Fibroblast of skin of left quadriceps (primary cell): ENCODE measurements at regions not wholly inside any gene's neighbourhood (a gene's known extent, or its start where the extent isn't known, plus 50 kb on each side); places are given as distances from the start of the nearest gene placed in this dataset.
A peak's percentile ranks its signal among the peaks of the same experiment; 100 is the strongest.
"Not testable (repeated sequence)": the region's sequence is repeated elsewhere in the genome, so short reads cannot be mapped to it uniquely, and the experiment has no call there.

Experiments used
- DNase-seq, 2 experiments: peaks; one replicate each; pipeline ENCODE4 v3.0.0-alpha.2; 2013; ENCODE audit warnings: low read depth in 2 of 2

DNA sequence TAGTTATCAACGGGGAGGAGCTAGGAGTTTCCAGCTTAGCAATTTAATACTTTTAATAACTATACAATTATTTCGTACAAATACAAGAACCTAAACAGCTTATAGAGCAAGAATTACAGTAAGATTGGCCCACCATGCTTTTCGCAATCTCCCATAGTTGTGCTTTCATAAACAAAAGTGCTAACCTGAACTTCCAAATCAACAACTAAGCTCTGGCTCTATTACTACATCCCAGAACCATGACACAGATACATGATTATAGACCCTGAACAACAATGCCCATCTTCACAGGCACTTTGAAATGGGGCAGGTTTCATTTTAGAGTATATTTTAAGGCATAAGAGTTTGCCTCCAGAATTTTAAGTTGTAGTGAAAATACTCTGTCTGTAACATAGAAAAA lies 203.5 kb downstream of the DMRTA1 start:
- DNase-seq = no peak

DNA sequence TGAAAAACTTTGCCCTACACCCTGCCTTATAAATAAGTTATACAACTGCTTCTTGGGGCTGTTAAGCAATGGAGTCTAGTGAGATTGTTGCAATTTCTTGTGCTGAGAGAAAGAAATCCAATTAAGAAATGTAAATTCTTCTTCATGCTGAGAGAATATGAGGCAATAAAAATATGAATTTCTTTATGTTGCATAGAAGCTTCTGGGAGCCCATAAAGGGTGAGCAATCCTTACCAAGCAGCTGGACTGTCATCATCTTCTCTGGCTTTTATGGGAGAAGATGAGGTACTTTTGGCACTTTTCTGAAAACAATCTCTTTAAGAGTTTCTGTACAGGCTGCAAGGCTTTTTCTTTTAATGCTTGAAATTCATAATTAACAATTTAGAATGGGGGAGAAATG lies 204.3 kb downstream of the DMRTA1 start:
- DNase-seq = no peak

DNA sequence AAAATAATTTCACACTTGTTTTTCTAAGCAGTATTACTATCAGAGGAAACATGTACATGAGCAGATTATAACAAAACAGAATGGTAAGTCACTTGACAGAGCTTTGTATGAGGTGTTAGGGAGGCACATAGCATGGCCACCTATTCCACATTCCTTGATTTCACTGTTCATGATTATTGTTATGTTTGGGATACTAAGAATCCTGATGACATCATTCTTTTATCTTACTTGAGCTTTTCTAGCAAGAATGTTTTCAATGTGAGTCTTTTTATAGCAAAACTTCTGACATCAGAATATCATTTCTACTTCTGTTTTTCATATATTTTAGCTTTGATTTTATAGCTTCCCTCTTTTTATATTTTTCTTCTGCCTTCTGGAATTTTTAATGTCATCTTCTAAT lies 208.2 kb downstream of the DMRTA1 start:
- no peak for DNase-seq

DNA sequence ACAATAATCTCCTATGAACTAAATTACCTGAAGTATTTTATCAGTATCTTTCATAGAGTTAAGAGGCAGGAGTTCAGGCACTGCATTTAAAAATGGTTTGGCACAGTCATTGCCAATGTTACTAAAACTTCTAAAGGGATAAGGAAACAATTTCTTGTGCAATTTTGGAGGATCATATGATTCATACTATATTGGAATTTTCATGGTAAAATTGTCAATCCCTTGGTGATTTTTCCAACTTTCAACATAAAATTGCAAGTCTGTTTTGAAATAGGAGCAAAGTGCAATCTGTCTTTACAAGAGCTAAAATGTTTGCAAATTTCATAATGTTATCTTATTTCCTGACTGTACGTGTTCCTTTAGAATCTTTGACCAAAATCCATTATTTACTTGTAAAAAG lies 211.1 kb downstream of the DMRTA1 start:
- DNase-seq = no peak

DNA sequence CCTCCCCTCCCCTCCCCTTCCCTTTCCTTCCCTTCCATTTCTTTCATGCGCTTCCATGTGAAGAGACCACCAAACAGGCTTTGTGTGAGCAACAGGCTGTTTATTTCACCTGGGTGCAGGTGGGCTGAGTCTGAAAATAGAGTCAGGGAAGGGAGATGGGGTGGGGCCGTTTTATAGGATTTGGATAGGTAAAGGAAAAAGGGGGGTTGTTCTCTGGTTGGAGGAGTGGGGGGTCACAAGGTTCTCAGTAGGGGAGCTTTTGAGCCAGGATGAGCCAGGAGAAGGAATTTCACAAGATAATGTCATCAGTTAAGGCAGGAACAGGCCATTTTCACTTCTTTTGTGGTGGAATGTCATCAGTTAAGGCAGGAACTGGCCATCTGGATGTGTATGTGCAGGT lies 211.9 kb downstream of the DMRTA1 start:
- not testable (repeated sequence) for DNase-seq

DNA sequence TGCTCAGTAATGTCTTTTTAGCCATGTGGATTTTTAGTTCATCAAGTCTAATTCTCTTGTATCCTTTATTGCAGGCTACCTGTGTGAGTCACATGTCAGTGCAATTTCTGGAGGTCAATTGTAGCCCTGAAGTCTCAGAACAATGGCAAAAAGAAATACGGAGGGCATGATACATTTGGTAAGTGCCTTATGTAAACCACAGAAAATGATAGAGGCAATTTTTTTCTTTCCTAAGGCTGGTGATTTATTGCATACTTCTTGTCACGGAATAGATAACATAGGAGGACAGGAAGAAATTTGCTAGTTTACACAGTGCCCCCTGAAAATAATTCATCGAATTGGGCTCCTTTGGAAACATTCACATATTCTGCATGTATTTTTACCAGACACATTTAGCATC lies 235.9 kb downstream of the DMRTA1 start:
- DNase-seq = no peak

DNA sequence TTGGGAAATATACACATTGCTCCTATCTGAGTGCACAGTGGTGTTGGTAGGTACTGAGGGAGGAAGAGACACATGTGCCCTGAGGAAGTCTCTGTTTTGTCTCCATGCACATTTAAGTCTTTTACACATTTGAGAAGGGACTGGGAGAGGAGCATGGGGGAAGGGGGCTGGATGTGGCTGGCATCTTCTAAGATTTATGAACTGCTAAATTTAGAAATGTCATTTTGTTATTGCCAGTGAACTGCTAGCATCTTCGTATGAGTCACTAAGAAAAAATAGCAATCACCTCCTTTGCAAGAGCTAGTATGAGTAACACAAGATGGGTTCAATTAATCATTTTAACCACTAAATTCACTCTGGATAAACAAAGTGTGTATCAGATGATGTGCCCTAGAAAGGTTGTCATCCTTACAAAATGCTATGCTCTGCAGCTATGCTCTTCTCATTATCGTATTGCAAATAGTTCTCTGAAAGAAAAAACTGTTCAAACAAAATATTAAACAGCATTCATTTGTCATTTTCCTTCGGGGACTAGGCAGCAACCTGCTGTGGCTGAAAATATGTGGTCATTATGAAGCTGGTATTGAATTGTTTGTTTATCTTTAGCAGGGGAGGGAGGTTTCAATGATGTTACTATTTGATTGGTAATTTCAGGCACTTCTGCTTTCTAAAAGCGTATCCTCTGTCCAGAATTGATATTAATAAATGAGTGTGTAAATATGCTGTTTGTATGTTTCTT lies 236.5 kb downstream of the DMRTA1 start:
- peak; percentile 77 for DNase-seq

DNA sequence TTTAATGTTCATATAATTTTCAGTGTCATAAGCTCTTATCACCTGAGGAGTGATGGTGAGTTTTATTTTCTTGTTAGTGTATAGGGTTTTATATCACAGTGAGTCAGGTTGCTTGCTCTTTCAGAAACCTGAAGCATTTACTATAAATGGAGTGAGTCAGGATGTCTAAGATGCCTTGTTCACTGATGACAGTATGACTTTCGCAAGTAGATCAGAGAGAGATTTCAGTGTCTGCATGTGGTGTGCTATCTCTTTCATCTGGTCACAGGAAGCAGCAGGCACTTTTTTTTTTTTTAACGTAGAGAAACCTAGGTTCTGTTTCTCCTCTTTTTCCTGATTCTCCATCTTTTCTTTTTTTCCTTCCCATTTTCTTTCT lies 237.1 kb downstream of the DMRTA1 start:
- peak; percentile 59 to 64 for DNase-seq

DNA sequence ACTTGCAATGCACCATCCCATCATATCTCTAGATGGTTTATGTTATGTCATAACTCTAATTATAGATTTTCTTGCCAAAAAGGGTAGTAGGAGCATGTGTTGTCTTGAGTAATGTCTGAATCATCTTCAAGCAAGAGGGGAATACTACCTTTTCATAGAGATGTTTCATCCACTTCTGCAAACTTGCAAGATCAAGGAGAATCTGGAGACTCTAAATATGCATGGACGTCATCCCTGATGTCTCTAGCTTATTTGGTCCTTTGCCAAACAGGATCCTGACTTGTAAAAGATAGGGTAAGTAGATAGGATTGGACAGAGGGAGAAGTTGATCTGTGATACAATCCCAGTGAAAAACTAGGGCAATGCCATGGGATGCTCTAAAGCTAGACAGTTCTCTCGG lies 246.5 kb downstream of the DMRTA1 start:
- DNase-seq = no peak

DNA sequence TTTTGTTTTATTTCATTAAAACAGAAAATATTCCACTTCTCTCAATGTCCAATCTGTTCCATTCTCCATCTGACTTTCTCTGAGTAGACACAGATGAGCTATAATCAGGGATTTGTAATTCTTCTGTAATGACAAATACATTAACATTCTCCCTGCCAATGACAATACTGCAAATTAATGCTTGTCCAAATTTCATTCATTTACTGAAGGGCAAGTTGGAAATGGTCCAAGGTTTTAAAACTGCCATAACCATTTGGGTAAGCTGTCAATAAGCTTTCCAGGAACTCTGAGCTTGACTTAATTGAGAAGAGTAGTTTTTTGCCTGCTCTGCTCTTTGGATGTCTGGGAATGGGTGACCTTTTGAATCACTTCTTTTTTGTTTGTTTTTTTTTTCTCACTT lies 253.5 kb downstream of the DMRTA1 start:
- no peak for DNase-seq

DNA sequence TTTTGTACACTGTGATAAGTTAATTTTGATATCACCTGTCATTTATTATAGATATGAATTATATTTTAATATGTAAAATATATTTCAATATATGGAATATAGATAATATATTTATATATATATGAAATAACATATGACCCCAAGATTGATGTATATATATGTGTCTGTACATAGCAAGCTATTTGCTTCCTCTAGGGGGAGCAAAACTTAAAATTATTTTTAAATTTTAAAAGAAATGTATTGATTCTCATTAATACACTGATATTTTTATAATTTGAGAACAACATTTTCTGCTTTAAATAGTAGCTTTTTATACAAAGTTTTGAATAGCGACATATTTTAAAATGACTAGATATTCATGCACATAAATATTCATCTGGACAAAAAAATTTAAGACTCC lies 272.0 kb downstream of the DMRTA1 start:
- no peak for DNase-seq

DNA sequence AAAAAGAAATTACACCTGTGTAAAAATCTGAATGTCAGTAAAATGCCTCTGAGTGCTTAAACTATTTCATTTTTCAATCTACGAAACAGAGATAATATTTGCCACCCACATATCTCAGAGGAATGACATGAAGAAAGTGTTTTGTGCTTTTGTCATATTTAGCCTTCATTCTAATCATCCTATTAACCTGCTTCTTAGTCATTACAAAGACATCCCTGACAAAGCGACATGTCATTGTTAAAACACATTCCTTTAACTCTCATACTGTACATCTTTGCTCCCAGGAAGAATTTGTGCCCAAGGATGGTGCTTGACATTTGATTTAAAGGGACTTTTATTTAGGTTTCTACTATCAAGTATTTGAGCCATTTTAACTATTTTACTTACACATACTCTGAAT lies 275.9 kb downstream of the DMRTA1 start:
- DNase-seq = no peak

DNA sequence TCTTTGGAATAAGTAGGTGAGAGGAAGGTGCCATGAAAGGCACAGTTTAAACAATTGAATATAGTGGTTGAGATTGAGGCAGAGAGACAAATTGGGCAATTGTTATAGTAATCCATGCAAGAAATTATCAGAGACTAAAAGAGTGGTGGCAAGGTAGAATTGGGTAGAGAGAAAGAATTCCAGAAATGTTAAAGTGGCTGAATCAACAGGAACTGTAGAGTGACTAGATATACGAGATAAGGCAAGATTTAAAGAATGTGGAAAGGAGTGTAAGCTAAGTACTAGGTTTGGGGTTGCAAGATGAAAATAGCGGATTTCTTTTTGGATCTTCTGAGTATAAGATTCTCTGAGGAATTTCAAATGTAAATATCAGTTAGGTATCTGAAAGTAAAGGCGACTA lies 285.2 kb downstream of the DMRTA1 start:
- DNase-seq = no peak

DNA sequence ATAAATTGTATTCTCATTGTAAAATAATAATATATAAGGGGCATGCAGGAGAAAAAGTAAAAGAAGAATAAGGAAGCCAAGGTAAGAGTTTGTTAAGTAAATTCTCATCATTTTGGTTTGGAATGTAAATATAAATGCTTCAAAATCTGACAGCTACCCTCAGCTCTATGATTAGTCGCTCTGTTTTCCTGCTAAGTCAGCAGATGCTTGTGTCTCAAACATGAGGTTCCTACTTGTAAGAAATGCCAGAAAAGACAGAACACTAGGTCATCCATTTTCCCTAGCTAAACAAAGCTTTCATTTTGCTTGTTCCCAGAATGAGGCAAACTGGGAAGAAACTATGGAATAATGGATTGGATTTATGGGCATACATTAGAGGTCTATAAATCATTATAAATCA lies 293.1 kb downstream of the DMRTA1 start:
- no peak for DNase-seq

DNA sequence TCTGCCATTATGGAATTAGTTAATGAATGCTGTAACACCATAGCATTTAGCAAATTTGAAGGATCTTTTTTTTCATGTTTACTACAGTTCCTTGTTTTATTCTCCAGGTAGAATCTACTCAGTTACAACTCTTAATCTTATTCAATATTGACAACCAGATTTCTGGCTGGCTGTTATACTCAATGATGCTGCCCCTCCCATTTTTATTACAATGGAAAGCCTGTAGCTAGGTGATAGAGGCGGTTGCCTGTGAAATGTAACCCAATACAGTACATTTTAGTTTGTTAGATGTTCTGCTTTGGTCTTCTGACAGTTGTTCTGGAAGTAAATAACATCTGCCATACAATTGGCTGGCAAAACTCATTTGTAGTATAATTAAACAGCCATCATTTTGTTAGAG lies 294.2 kb downstream of the DMRTA1 start:
- DNase-seq = no peak

DNA sequence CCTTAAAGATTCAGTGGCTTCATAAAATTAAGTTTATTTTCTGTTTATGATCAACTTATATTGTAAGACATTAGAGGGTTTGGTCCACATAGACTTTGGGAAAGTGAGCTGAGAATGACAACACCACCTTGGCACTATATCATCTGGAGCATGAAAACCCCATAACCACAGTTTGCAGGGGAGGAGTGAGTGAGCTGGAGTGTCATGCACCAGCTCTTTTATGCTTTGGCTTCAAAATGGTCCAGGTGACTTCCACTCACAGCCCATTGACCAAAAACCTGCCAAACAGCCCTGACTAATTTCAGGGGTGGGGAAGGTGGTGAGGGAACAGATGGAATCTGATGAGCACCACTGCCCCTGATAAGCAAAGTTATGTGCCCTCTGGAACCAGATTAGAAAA lies 295.8 kb downstream of the DMRTA1 start:
- DNase-seq = no peak

DNA sequence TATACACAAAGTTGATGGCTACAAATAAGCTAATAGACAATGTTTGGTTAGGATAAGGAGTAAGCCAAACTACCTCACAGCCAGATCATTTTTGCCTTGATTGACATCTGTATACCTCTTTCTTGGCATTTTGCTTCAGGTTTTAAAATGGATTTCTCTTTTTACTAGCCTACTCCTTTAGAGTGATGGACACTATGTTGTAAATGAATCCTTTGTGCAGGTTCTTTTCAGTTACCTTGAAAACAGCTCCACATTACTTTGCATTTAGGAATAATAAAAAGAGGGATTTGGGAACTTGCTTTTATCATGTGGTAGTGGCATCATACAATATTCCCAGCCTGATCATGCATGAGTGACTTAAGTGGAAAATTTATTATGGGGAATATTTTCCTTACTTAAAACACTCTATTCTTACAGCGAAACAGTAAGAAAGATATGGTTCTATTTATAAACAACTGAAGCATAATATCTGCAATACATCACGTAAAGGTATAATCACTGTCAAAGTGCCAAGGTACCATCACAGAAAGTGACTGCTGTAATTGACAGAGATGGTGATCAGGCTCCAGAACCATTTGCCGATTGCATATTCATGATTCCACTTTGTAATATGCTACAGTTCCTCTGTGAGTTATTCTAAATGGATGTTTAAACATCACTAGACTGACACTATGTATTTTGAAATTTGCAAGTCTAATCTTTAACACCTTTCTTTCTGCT lies 327.0 kb downstream of the DMRTA1 start:
- no peak for DNase-seq

DNA sequence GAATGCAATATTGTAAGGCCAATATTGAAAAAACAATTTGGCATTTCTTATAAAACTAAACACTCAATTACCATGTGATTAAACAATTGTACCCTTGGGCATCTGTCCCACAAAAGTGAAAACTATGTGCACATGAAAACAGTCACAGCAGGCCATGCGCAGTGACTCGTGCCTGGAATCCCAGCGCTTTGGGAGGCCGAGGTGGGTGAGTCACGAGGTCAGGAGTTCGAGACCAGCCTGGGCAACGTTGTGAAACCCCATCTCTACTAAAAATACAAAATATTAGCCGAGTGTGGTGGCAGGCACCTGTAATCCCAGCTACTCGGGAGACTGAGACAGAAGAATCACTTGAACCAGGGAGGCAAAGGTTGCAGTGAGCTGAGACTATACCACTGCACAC lies 343.7 kb downstream of the DMRTA1 start:
- DNase-seq = no peak

DNA sequence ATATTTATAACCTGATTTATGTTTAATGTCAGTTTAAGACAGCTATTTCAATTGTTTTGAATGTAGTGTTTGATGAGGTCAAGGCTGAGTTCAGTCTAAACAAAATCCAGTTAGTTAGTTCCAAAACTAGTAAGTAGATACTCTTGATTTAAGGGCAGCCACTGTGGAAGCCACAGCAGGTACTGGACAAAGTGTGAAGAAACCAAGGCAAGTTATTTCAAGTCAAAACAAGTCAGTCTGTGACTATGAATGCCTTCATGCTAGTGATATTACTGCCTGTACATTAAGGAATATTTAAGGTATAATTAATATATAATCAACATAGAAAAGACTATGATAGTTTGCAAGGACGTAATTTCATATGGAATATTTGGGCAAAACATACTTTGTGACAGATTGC lies 362.3 kb downstream of the DMRTA1 start:
- no peak for DNase-seq

DNA sequence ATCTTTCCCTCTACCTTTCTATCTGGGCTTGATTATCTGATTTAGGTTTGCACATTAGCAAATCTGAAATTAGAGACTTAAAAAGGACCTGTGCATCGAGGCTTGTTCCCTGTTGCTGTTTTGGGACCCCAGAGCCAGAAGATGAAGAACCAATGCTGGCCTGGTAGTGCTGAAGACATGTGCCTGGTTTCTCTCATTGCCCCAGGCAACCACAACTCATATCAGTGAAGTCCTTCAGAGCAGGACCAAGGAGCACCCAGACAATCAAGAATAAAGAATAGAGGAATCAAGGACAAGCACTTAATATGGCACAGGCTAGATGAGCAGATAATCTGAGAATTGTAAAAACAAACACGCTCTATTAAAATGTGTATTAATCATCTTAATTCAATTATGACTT lies 362.7 kb downstream of the DMRTA1 start:
- no peak for DNase-seq

DNA sequence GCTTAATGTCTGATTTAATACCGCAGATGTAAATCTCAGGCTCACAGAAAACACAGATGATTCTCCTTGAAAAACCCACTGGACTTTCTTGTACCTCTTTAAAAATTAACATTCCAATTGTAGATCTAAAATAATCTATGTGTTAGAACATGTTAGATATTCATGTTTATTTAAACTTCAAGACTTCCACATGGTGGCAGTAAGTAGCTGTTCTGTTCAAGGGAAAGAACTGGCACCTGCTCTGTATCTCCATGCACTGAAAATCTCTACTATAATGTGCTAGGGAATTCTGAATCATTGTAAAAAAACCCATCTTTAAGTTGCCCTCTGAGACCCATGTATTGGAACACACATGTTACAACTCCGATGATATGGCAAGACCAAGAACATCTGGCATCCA lies 366.9 kb downstream of the DMRTA1 start:
- peak; percentile 26 to 31 for DNase-seq

DNA sequence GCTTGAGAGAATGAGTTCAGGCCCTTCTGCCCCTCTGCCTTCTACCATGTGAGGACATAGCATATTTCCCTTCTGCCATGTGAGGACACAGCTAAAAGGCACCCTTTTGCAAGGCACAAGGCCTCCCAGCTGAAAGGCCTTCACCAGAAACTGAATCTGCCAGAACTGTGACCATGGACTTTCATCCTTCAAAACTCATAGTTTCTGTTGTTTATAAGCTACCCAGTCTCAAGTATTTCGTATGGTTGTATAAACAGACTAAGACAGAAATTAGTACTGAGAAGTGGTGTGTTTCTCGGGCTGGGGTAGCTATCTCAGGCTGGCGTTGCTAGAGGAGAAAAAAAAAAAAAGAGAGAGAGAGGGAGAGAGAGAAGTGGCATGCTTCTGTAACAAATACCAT lies 368.6 kb downstream of the DMRTA1 start:
- no peak for DNase-seq

DNA sequence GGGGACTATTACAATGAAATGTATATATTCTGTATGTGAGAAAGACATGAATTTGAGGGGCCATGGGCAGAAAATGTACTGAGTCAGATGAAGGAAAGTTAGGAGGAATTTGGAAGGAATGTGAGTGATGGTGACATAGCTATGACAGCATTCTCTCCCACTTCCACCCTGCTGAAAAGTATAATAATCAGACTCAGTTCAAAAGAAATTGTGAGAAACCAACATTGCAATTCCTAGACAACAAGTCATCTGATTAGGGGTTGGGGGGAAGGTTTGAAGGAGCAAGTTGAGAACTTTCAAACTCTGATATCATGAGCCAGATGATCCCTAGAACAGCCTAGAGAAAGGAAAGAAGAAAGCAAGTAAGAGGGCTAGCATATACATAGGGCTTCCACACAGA lies 370.6 kb downstream of the DMRTA1 start:
- DNase-seq = peak; percentile 48 to 49

DNA sequence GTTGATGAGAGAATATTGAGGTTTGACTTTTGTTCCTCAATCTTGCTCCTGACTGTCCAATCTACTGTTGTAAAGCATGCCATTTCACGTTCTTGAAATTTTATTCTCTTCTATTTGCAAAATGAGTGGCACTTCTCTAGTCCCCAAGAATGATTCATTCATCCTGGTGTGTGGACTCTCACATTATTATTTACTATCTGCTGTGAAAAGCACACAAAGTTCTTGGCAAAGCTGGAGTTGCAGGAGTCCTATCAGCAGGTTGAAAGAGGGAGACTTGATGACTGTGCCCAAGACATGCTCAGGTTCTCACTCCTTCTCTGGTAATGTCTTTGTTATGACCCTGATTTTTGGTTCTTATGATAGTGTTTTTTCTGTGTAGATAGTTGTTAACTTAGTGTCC lies 382.6 kb downstream of the DMRTA1 start:
- DNase-seq = no peak
